Transverse colon (tissue), 4 donors: ENCODE measurements at regions not wholly inside any gene's neighbourhood (a gene's known extent, or its start where the extent isn't known, plus 50 kb on each side); places are given as distances from the start of the nearest gene placed in this dataset.
"Not testable (repeated sequence)": the region's sequence is repeated elsewhere in the genome, so short reads cannot be mapped to it uniquely, and the experiment has no call there.

Experiments
- DNase-seq: peaks from one replicate; pipeline ENCODE4 v3.0.0-alpha.2; 2019
- H3K27ac ChIP-seq, 4 donors: fragments of 200-600 bp; sonication (generic); 2 replicates each; pipeline ENCODE4 v1.5.1; 2016 to 2018; ENCODE audit warnings: inconsistent platforms in 4 of 4
- H3K27me3 ChIP-seq: fragments of 200-600 bp; sonication (generic); 2 replicates; pipeline ENCODE4 v1.5.1; 2017; ENCODE audit warnings: inconsistent platforms
- H3K36me3 ChIP-seq, 4 donors: fragments of 200-600 bp; sonication (generic); 2 replicates each; pipeline ENCODE4 v1.5.1; 2017 to 2019; ENCODE audit warnings: inconsistent platforms in 4 of 4
- H3K4me1 ChIP-seq, 4 donors: fragments of 200-600 bp; sonication (generic); 2 replicates each; pipeline ENCODE4 v1.5.1; 2017 to 2020; ENCODE audit warnings: inconsistent platforms in 4 of 4
- H3K4me3 ChIP-seq, 4 donors: fragments of 200-600 bp; sonication (generic); 1 replicate in 1 of 4; 2 replicates in 3 of 4; pipeline versions ENCODE4 v1.5.1 to v1.6.1; 2017 to 2019; ENCODE audit warnings: inconsistent platforms in 4 of 4
- H3K9me3 ChIP-seq, 2 donors: fragments of 200-600 bp; sonication (generic); 2 replicates each; pipeline ENCODE4 v1.5.1; 2017 to 2019; ENCODE audit warnings: inconsistent platforms in 2 of 2
- EP300 ChIP-seq: sonication (generic); formaldehyde crosslinking; IDR thresholded peaks from one replicate; pipeline ENCODE4 v1.6.1; 2017; ENCODE audit warnings: antibody characterized with exemption, low read depth
- POLR2A ChIP-seq: fragments of 450-650 bp; IDR thresholded peaks from one replicate; pipeline ENCODE4 v1.6.1; 2016; ENCODE audit warnings: antibody characterized with exemption, mild to moderate bottlenecking, moderate library complexity
- POLR2AphosphoS5 ChIP-seq, 3 donors: sonication (generic); formaldehyde crosslinking; IDR thresholded peaks; one replicate each; pipeline ENCODE4 v1.6.1; 2016; ENCODE audit warnings: antibody characterized with exemption in 3 of 3
- WGBS, 2 donors: methylation state at CpG; one replicate each; pipeline ENCODE4 v1.1.5; 2018; ENCODE audit warnings: low coverage in 1 of 2; 5-methylcytosine and 5-hydroxymethylcytosine counted together
- in situ Hi-C, 4 donors: fragments of 200-750 bp; cut with MboI; loops; one replicate each; pipeline versions ENCODE4 v1.15.0 to v1.15.1; 2017; ENCODE audit warnings: low sequenced_read_pairs in 3 of 4, low pct_ligation_motif_present in 1 of 4, low pct_unique_long_range_greater_than_20kb in 1 of 4
- intact Hi-C: fragments of 100-400 bp; cut with DNase I; formaldehyde crosslinking; loops from one replicate; pipeline ENCODE4 v1.15.1; 2023; ENCODE audit warnings: low total_unique reads
- TF ChIP-seq, protein P1 (sequence below), 5 experiments: fragments of 200-600 bp in 3 of 5; fragments of 450-650 bp in 2 of 5; sonication (generic) in 3 of 5; IDR thresholded peaks; 1 replicate in 2 of 5; 2 replicates in 3 of 5; pipeline ENCODE4 v1.5.1; 2016 to 2017; ENCODE audit warnings: antibody characterized with exemption in 5 of 5, inconsistent platforms in 3 of 5, mild to moderate bottlenecking in 2 of 5, moderate library complexity in 1 of 5

DNA sequence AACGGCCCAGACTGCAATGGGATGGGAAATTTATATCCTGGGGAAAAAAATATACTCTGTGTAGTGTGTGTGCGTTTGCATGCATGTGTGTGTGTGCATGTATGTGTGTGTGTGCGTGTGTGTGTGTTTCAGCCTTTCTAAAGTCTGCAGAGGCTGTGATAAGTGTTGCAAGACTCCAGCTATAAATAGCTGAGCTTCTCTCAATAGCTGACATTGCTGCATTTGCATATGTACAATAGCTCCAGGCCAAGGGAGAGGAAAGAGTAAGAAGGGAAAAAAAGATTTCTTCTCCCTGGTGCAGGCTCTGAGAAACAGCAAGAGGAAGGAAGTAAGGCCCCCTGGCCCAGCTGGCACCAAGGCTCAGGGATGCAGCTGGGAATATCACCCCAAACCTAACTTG lies 483.0 kb downstream of the MN1 start:
- in situ Hi-C loops (no loop called here), intact Hi-C loops (no loop called here)
- peaks cover 11 to 42% (median 32%) of the 10 kb centered on the region in 4 donors for H3K4me1 ChIP-seq
- H3K36me3 ChIP-seq: no peaks in the 10 kb centered on the region
- H3K27ac ChIP-seq: peak overlapping the region in 2 of 4 donors; percentile 16 to 34
- 7 to 11% methylated on average over 3 of the region's 3 CpGs for WGBS, 2 donors
- no peaks in the 10 kb centered on the region for H3K9me3 ChIP-seq
- TF ChIP-seq POLR2A: no peak
- TF ChIP-seq POLR2AphosphoS5 (IDR thresholded peaks at IDR 0.05): no peak
- TF ChIP-seq, protein P1, sequence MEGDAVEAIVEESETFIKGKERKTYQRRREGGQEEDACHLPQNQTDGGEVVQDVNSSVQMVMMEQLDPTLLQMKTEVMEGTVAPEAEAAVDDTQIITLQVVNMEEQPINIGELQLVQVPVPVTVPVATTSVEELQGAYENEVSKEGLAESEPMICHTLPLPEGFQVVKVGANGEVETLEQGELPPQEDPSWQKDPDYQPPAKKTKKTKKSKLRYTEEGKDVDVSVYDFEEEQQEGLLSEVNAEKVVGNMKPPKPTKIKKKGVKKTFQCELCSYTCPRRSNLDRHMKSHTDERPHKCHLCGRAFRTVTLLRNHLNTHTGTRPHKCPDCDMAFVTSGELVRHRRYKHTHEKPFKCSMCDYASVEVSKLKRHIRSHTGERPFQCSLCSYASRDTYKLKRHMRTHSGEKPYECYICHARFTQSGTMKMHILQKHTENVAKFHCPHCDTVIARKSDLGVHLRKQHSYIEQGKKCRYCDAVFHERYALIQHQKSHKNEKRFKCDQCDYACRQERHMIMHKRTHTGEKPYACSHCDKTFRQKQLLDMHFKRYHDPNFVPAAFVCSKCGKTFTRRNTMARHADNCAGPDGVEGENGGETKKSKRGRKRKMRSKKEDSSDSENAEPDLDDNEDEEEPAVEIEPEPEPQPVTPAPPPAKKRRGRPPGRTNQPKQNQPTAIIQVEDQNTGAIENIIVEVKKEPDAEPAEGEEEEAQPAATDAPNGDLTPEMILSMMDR (IDR thresholded peaks at IDR 0.05): no peak
- no peak for TF ChIP-seq EP300
- peak; percentile 62 for DNase-seq
- H3K27me3 ChIP-seq: peaks cover 15% of the 10 kb centered on the region
- H3K4me3 ChIP-seq: no peak overlapping the region

DNA sequence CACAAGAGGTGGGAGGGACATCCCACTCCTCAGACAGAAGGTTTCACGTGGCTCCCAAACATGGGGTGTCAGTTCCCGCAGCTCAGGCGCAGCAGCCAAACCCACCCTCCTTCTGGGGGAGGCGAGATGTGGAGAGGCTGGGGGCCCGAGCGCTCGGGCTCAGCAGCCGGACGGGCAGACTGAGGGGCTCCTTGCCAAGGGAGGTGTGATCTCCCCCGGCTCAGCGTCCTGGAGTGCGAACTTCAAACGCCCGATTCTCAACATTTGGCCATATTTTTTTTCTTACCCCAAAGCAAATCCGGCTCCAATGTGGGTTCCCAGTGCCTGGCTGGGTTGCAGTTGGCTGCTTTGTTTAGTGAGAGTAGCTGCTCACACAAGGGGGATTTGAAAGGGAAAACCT lies 477.9 kb downstream of the MN1 start:
- Histone ChIP-seq H3K4me1 (peaks cover 0 to 5% (median 2%) of the 10 kb centered on the region in 4 donors), H3K36me3 (no peaks in the 10 kb centered on the region), H3K27ac (no peak overlapping the region), H3K9me3 (no peaks in the 10 kb centered on the region), H3K27me3 (peaks cover 23% of the 10 kb centered on the region), H3K4me3 (no peak overlapping the region)
- no peak for DNase-seq
- in situ Hi-C loops (loop anchor here in 1 of 4 donors (10.0 kb wide), 1 partner anchor 59 kb away; no protein-coding TSS in a partner anchor), intact Hi-C loops (no loop called here)
- 43% methylated on average over 15 of the region's 15 CpGs; no CpG with 5 or more reads in 1 of the 2 donors for WGBS, 2 donors
- TF ChIP-seq EP300 (no peak), POLR2AphosphoS5 (IDR thresholded peaks at IDR 0.05) (no peak), POLR2A (no peak)
- TF ChIP-seq, protein P1 (IDR thresholded peaks at IDR 0.05): no peak

DNA sequence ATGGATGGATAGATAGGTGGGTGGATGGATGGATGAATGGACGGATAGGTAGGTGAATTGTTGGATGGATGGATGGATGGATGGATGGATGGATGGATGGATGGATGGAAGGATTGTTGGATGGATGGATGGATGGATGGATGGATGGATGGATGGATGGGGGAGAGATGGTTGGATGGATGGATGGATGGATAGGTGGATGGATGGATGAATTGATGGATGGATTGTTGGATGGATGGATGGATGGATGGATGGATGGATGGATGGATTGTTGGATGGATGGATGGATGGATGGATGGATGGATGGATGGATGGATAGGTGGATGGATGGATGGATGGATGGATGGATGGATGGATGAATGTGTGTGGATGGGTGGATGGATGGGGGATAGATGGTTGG lies 476.6 kb downstream of the MN1 start:
- H3K27ac ChIP-seq, H3K4me1 ChIP-seq, intact Hi-C loops, H3K4me3 ChIP-seq, H3K36me3 ChIP-seq, H3K9me3 ChIP-seq, DNase-seq: not testable (repeated sequence)
- WGBS, 2 donors: 94 to 100% methylated on average over 1 of the region's 1 CpG
- H3K27me3 ChIP-seq: peaks cover 24% of the 10 kb centered on the region
- in situ Hi-C loops: loop anchor here in 1 of 4 donors (10.0 kb wide), 1 partner anchor 60 kb away; no protein-coding TSS in a partner anchor

DNA sequence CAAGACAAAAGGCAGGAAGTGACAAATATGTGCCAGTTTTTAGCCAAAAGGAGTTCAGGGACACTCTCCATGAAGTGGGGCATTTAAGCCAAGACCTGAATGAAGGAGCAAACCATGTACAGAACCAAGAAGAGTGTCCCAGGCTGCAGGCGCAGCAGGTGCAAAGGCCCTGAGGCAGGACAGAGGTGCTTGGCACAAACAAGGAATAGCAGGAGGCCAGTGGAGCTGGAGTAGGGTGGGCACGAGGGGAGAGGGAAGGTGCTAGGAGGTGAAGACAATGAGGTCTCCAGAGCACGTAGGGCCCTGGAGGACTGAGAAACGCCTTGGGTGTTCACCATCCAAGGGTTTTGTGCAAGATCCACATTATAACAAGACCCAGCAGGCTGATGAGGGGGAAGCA lies 474.1 kb downstream of the MN1 start:
- in situ Hi-C loops (loop anchor here in 1 of 4 donors (10.0 kb wide), 1 partner anchor 63 kb away; no protein-coding TSS in a partner anchor), intact Hi-C loops (no loop called here)
- peaks cover 32% of the 10 kb centered on the region for H3K27me3 ChIP-seq
- no peaks in the 10 kb centered on the region for H3K36me3 ChIP-seq
- no peaks in the 10 kb centered on the region for H3K9me3 ChIP-seq
- TF ChIP-seq POLR2AphosphoS5 (IDR thresholded peaks at IDR 0.05): no peak
- no peak for TF ChIP-seq EP300
- TF ChIP-seq POLR2A: no peak
- TF ChIP-seq, protein P1 (IDR thresholded peaks at IDR 0.05): no peak
- no peaks in the 10 kb centered on the region for H3K4me1 ChIP-seq
- WGBS, 2 donors: 78 to 85% methylated on average over 4 of the region's 4 CpGs
- no peak overlapping the region for H3K27ac ChIP-seq
- no peak overlapping the region for H3K4me3 ChIP-seq
- no peak for DNase-seq
